ENCODE measurements at regions not wholly inside any gene's neighbourhood (a gene's known extent, or its start where the extent isn't known, plus 50 kb on each side); places are given as distances from the start of the nearest gene placed in this dataset.
"Not testable (repeated sequence)": the region's sequence is repeated elsewhere in the genome, so short reads cannot be mapped to it uniquely, and the experiment has no call there.

- DNase-seq = no peak
These were observed 60.3 kb upstream of the HIVEP3 start for GRCh38 chr1:41978986-41979385.

DNA sequence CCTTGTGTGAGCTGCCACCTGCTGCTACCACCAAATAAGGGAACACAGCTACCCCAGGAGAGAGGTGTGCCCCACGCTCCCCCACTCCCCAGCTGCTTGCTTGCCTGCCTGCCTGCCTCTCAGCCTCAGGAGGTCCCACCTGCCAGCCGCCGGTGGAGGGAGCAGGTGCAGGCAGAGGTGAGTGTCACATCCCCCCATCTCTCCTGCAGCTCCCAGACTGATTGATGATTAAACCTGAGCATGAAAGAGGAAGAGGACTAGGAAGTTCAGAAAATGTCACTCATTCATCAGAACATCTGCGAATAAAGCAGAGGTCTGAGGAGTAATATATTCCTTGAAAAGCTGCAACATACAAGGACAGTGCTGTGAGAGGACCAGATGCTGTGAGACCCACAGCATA is 58.6 kb upstream of the HIVEP3 start:
- DNase-seq = no peak

DNA sequence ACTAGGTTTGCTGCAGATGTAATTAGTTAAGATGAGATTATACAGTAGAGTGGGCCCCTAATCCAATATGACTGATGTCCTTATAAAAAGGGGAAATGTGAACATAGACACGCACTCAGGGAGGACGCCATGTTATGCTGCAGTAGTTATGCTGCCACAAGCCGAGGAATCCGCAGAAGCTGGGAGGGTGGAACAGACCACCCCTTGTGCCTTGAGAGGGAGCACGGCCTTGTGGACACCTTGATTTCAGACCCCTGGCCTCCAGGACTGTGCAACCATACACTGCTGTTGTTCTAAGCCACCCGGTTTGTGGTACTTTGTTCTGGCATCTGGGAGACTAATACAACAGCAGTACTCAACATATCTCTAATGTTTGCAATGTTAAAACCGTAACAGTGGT is 57.9 kb upstream of the HIVEP3 start:
- DNase-seq = no peak

- DNase-seq = no peak
These were observed 57.3 kb upstream of the HIVEP3 start for GRCh38 chr1:41975850-41976569.

DNA sequence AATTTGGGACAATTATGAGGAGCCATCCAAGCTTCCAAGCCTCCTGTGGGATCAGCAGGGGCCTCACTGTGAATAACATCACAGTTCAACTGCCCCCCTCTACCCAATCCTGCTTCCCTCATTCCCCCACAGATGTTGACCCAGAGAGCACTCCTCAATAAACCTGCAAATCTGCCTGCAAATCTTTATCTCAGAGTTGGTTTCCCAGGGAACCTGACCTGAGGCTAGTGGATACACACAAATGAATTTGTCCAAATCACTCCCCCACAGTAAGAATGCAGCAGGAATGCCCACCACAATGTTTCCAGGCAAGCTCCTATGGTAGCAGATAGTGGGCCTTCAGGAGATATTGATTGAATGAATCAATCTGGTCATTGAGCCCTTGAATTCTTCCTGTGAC is 56.4 kb upstream of the HIVEP3 start:
- no peak for DNase-seq

DNA sequence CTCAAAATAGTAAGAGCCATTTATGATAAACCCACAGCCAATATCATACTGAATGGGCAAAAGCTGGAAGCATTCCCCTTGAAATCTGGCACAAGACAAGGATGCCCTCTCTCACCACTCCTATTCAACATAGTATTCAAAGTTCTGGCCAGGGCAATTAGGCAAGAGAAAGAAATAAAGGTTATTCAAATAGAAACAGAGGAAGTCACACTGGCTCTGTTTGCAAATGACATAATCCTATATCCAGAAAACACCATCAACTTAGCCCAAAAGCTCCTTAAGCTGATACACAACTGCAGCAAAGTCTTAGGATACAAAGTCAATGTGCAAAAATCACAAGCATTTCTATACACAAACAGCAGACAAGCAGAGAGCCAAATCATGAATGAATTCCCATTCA is 49.8 kb upstream of the HIVEP3 start:
- DNase-seq = not testable (repeated sequence)

Data from NCI-H524 treated with DMSO at 0.1 percent for 48 hours (cell line).